22Rv1 (cell line): ENCODE measurements at regions not wholly inside any gene's neighbourhood (a gene's known extent, or its start where the extent isn't known, plus 50 kb on each side); places are given as distances from the start of the nearest gene placed in this dataset.

Source experiments
- CTCF ChIP-seq: fragments of 450-650 bp; IDR thresholded peaks from 2 replicates; pipeline ENCODE4 v1.5.1; 2017; ENCODE audit warnings: mild to moderate bottlenecking
- ZFX ChIP-seq: fragments of 450-650 bp; IDR thresholded peaks from 2 replicates; pipeline ENCODE4 v1.6.1; 2017; ENCODE audit warnings: antibody characterized with exemption, borderline replicate concordance

GRCh38 chr5:67747096-67747495, 468.5 kb upstream of the PIK3R1 start:
- TF ChIP-seq CTCF (no peak), ZFX (no peak)
